Progenitor cell of endocrine pancreas (in vitro differentiated cells): ENCODE measurements at regions not wholly inside any gene's neighbourhood (a gene's known extent, or its start where the extent isn't known, plus 50 kb on each side); places are given as distances from the start of the nearest gene placed in this dataset.

Experiments used
- DNase-seq: peaks from one replicate; pipeline ENCODE4 v3.0.0; 2021; ENCODE audit warnings: low spot score; ENCODE audit not compliant: unreplicated experiment
- H3K27ac Mint-ChIP-seq: 2 replicates; pipeline ENCODE4 v1.8.0; 2021; ENCODE audit warnings: mild to moderate bottlenecking, moderate library complexity, mixed read lengths
- H3K27me3 Mint-ChIP-seq: 2 replicates; pipeline ENCODE4 v1.8.0; 2021; ENCODE audit warnings: mixed read lengths
- H3K36me3 Mint-ChIP-seq: 2 replicates; pipeline ENCODE4 v1.8.0; 2022; ENCODE audit warnings: mixed read lengths; ENCODE audit not compliant: insufficient read depth
- H3K4me1 Mint-ChIP-seq: 2 replicates; pipeline ENCODE4 v1.8.0; 2021; ENCODE audit warnings: low read depth, mixed read lengths
- H3K4me3 Mint-ChIP-seq: 2 replicates; pipeline ENCODE4 v1.8.0; 2021; ENCODE audit warnings: low read depth, mild to moderate bottlenecking, moderate library complexity, mixed read lengths
- H3K9me3 Mint-ChIP-seq: 2 replicates; pipeline ENCODE4 v1.8.0; 2021; ENCODE audit warnings: low read depth, mixed read lengths
- TF ChIP-seq, protein P1 (sequence below): fragments of 200-600 bp; sonication (generic); IDR thresholded peaks from one replicate; pipeline ENCODE4 v1.5.0; 2021; ENCODE audit warnings: antibody characterized with exemption, mild to moderate bottlenecking; ENCODE audit not compliant: unreplicated experiment

- H3K9me3 Mint-ChIP-seq = peaks cover 3% of the 10 kb centered on the region
- no peak overlapping the region for H3K27ac Mint-ChIP-seq
- no peaks in the 10 kb centered on the region for H3K36me3 Mint-ChIP-seq
- H3K4me1 Mint-ChIP-seq = peaks cover 16% of the 10 kb centered on the region
- no peaks in the 10 kb centered on the region for H3K27me3 Mint-ChIP-seq
- DNase-seq = no peak
- TF ChIP-seq, protein P1, sequence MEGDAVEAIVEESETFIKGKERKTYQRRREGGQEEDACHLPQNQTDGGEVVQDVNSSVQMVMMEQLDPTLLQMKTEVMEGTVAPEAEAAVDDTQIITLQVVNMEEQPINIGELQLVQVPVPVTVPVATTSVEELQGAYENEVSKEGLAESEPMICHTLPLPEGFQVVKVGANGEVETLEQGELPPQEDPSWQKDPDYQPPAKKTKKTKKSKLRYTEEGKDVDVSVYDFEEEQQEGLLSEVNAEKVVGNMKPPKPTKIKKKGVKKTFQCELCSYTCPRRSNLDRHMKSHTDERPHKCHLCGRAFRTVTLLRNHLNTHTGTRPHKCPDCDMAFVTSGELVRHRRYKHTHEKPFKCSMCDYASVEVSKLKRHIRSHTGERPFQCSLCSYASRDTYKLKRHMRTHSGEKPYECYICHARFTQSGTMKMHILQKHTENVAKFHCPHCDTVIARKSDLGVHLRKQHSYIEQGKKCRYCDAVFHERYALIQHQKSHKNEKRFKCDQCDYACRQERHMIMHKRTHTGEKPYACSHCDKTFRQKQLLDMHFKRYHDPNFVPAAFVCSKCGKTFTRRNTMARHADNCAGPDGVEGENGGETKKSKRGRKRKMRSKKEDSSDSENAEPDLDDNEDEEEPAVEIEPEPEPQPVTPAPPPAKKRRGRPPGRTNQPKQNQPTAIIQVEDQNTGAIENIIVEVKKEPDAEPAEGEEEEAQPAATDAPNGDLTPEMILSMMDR = no peak
- H3K4me3 Mint-ChIP-seq = no peak overlapping the region
These were observed 963.3 kb upstream of the GJE1 start for GRCh38 chr6:141169419-141169818.

DNA sequence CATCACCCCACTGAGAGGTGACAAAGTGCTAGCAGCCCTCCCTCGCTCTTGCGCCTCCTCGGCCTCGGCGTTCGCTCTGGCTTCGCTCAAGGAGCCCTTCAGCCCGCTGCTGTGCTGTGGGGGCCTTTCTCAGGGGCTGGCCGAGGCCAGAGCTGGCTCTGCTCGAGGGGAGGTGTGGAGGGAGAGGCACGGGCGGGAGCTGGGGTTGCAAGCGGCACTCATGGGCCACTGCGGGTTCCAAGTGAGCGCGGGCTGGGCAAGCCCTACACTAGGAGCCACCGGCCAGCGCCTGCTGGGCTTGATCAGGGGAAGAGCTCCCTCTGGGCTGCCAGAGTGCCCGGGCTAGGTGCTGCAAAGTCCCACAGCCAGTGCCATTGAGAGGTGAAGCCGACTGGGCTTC lies 964.8 kb upstream of the GJE1 start:
- no peaks in the 10 kb centered on the region for H3K27me3 Mint-ChIP-seq
- no peak overlapping the region for H3K27ac Mint-ChIP-seq
- no peak overlapping the region for H3K4me3 Mint-ChIP-seq
- peaks cover 11% of the 10 kb centered on the region for H3K9me3 Mint-ChIP-seq
- H3K4me1 Mint-ChIP-seq = peaks cover 23% of the 10 kb centered on the region
- no peak for DNase-seq
- peaks cover 2% of the 10 kb centered on the region for H3K36me3 Mint-ChIP-seq
- TF ChIP-seq, protein P1 = no peak

- TF ChIP-seq, protein P1 = no peak
- H3K4me1 Mint-ChIP-seq = peaks cover 23% of the 10 kb centered on the region
- no peak for DNase-seq
- H3K9me3 Mint-ChIP-seq = peaks cover 14% of the 10 kb centered on the region
- no peak overlapping the region for H3K4me3 Mint-ChIP-seq
- peaks cover 2% of the 10 kb centered on the region for H3K36me3 Mint-ChIP-seq
- no peaks in the 10 kb centered on the region for H3K27me3 Mint-ChIP-seq
- peak overlapping the region; percentile 91 for H3K27ac Mint-ChIP-seq
These were observed 967.6 kb upstream of the GJE1 start for GRCh38 chr6:141165002-141165665.

- Mint-ChIP-seq H3K36me3 (peaks cover 2% of the 10 kb centered on the region), H3K4me1 (peaks cover 23% of the 10 kb centered on the region), H3K27me3 (no peaks in the 10 kb centered on the region), H3K27ac (peak overlapping the region; percentile 91), H3K4me3 (no peak overlapping the region), H3K9me3 (peaks cover 14% of the 10 kb centered on the region)
- TF ChIP-seq, protein P1 = no peak
- DNase-seq = no peak
These were observed 968.5 kb upstream of the GJE1 start for GRCh38 chr6:141164042-141164743.

DNA sequence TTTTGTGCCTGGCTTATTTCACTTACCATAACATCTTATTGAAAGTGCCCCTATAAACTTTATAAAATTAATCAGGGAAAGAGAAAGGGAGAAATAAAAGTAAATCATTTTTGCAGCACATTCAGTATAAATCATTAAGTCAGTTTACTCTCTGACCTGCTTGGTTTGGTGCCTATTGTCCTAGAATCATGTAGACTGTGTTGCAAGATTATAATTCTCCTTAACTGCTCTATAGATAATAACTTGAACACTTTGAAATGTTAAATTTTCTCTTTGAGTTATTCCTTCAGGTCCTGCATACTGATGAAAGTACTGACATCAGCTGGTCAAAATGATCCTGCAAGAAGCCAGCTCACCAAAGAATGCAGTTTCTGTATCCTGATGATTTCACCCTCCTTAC lies 969.6 kb upstream of the GJE1 start:
- no peak for DNase-seq
- Mint-ChIP-seq H3K4me3 (no peak overlapping the region), H3K27me3 (no peaks in the 10 kb centered on the region), H3K27ac (no peak overlapping the region), H3K4me1 (peaks cover 23% of the 10 kb centered on the region), H3K9me3 (peaks cover 14% of the 10 kb centered on the region), H3K36me3 (peaks cover 2% of the 10 kb centered on the region)
- TF ChIP-seq, protein P1 = no peak
